ENCODE measurements at regions not wholly inside any gene's neighbourhood (a gene's known extent, or its start where the extent isn't known, plus 50 kb on each side); places are given as distances from the start of the nearest gene placed in this dataset.

DNA sequence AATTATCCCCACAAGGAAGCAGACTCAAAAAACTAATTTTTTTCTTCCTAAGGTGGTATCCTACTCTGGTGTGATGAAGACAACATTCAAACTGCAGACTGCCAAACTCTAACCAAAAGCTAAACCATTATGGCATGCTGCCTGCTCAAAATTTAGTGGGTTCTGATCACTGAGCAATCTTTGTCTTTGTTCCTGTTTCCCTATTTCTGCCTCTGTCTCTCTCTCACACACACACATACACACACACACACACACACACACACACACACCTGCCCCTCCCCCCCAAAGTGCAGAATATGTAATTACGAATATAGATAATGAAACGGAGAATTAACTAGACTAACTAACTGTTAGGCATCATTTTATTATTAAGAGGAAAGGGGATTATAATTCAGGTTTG lies 1278.6 kb downstream of the PCDH7 start:
- ChIA-PET POLR2A (no interaction called here), CTCF (no interaction called here)
- no peak for DNase-seq (ENCODE audit: extremely low spot score)
- TF ChIP-seq CTCF (IDR thresholded peaks at IDR 0.05; ENCODE audit: control extremely low read depth, extremely low read depth, low read depth, missing control alignments) = no peak

DNA sequence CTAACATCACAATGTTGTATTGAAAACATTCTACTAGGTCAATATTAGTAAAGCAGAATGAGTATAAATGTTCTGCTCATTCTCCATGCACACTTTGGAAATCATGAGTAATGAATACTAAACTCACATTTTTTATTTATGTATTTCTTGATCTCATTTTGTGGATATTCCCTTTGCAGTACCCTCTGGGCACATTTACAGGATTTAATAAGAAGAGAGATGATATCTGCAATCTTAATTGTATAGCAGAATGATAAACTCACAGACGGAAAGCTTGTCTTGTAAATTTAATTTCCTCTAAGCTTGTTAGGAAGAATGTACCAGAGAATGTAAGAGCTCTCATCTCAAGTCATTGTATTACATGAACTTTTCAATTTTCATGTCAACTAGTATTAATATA lies 1279.7 kb downstream of the PCDH7 start:
- DNase-seq (ENCODE audit: extremely low spot score) = no peak
- POLR2A ChIA-PET = no interaction called here
- no peak for TF ChIP-seq CTCF (IDR thresholded peaks at IDR 0.05; ENCODE audit: control extremely low read depth, extremely low read depth, low read depth, missing control alignments)
- CTCF ChIA-PET = no interaction called here

- TF ChIP-seq CTCF (IDR thresholded peaks at IDR 0.05; ENCODE audit: control extremely low read depth, extremely low read depth, low read depth, missing control alignments) = no peak
- CTCF ChIA-PET = interaction anchor here (1.4 to 1.5 kb wide), 2 partner anchors 16 to 37 kb away, joined by 4 to 5 read pairs; no protein-coding TSS in a partner anchor
- DNase-seq (ENCODE audit: extremely low spot score) = no peak
- POLR2A ChIA-PET = no interaction called here
These were observed 1280.8 kb downstream of the PCDH7 start for GRCh38 chr4:32000846-32001488.

DNA sequence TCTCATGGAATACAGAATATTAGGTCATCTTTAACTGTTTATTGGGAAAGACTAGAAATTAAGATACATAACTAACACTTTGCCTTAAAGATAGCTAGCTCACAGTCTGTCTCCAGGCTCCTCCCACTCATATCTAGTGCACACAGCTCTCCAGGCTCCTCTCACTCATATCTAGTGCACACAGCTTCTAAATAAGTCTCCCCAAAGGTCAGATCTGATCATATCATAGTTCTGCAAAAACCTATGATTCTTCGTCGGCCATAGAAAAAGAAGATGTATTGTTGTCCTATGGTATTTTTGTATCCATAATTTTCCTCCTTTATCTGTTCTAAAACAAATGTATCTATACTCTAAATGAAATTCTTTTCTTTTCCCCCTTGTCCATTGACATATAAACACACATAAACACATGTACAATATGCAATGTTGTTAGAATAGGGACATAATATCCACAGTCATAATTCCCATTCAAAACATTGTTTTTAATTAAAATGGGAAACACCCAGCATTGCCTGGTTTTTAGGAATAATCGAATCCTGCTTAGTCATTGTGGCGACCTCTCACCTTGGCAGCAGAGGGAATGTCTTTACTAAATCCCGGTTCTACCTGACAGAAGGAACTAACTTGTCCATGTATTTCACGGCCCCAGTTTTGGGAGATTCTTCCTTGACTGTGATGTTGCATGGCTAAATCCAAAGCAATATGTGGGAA lies 1282.0 kb downstream of the PCDH7 start:
- CTCF ChIA-PET = interaction anchor here (1.4 to 1.5 kb wide), 2 partner anchors 15 to 39 kb away, joined by 4 to 5 read pairs; no protein-coding TSS in a partner anchor
- POLR2A ChIA-PET = no interaction called here
- no peak for DNase-seq (ENCODE audit: extremely low spot score)
- no peak for TF ChIP-seq CTCF (IDR thresholded peaks at IDR 0.05; ENCODE audit: control extremely low read depth, extremely low read depth, low read depth, missing control alignments)

DNA sequence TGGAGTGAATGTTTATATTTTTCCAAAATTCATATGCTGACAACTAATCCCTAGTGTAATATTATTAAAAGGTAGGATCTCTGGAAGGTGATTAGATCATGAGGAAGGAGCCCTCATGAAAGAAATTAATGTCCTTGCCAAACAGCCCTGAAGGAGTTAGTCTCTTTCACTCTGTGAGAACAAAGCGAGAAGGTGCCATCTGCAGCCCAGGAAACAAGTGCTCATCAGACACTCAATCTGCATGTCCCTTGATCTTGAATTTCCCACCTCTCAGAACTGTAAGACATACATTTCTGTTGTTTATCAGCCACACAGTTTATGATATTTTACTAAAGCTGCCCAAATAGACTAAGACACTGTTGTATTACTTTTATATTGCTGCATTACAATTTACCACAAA lies 1283.4 kb downstream of the PCDH7 start:
- POLR2A ChIA-PET = no interaction called here
- TF ChIP-seq CTCF (IDR thresholded peaks at IDR 0.05; ENCODE audit: control extremely low read depth, extremely low read depth, low read depth, missing control alignments) = no peak
- CTCF ChIA-PET = no interaction called here
- DNase-seq (ENCODE audit: extremely low spot score) = no peak

DNA sequence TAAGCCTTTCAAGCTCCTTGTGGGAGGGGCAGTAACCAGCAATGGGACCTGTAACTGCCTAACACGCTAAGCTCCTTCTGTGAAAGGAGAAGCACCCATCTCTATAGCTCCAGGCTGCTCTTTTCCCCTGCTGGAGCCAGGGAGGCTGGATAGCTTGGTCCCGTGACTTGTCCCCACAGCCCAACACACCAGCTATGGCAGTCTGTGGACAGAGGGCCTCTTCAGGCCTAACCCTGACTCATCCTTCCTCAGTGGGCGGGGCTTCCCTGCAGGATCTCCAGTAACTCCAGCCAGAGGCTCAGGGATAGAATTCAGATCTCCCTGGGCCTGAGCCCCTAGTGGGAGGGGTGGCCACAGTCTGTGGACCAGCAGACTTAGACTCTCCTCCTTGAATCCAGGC lies 1290.1 kb downstream of the PCDH7 start:
- POLR2A ChIA-PET = no interaction called here
- no peak for TF ChIP-seq CTCF (IDR thresholded peaks at IDR 0.05; ENCODE audit: control extremely low read depth, extremely low read depth, low read depth, missing control alignments)
- CTCF ChIA-PET = interaction anchor here (1.2 kb wide), 1 partner anchor 8 kb away, joined by 3 read pairs; no protein-coding TSS in a partner anchor
- no peak for DNase-seq (ENCODE audit: extremely low spot score)
